ENCODE measurements at regions not wholly inside any gene's neighbourhood (a gene's known extent, or its start where the extent isn't known, plus 50 kb on each side); places are given as distances from the start of the nearest gene placed in this dataset.

- no peak for TF ChIP-seq POLR2A (IDR thresholded peaks at IDR 0.05)
- no peak for TF ChIP-seq CTCF (IDR thresholded peaks at IDR 0.05 in 4 of 5, conservative IDR thresholded peaks at IDR 0.05 in 1 of 5)
Measured at GRCh38 chr13:65907666-65908525, 1322.2 kb downstream of the PCDH9 start.

Data from gastrocnemius medialis (tissue), 4 donors.